Panc1 (cell line): ENCODE measurements at regions not wholly inside any gene's neighbourhood (a gene's known extent, or its start where the extent isn't known, plus 50 kb on each side); places are given as distances from the start of the nearest gene placed in this dataset.
A peak's percentile ranks its signal among the peaks of the same experiment; 100 is the strongest.

ENCODE experiments used
- ATAC-seq: fragments of 200-7000 bp; cut with Tn5 transposase; 2 replicates; pipeline ENCODE4 v1.9.1; 2020; ENCODE audit warnings: mild to moderate bottlenecking, moderate library complexity
- BruUV-seq: library from RNA; stranded (reverse); fragments of 400-500 nt; replicated peaks from 2 replicates; lab custom pipeline; 2021; lab: Mats Ljungman, UMichigan
- CTCF ChIA-PET: fragments of 300-600 bp; sonication (Branson Sonifier 250); formaldehyde crosslinking; loops from one replicate; lab custom pipeline; 2022; ENCODE audit warnings: antibody characterized with exemption; lab: Charles Lee
- POLR2A ChIA-PET: fragments of 300-600 bp; sonication (Branson Sonifier 250); formaldehyde crosslinking; loops from one replicate; lab custom pipeline; 2022; ENCODE audit warnings: antibody characterized with exemption; lab: Charles Lee
- DNase-seq: peaks from one replicate; pipeline ENCODE4 v3.0.0-alpha.2; 2010; ENCODE audit warnings: low read depth, low spot score
- H3K27ac ChIP-seq: 2 replicates; pipeline ENCODE4 v1.5.1; 2011; ENCODE audit warnings: mild to moderate bottlenecking, low read length, inconsistent platforms
- H3K27me3 ChIP-seq: fragments of 200-500 bp; sonication (Bioruptor generic); 2 replicates; pipeline ENCODE4 v1.6.0; 2014; ENCODE audit warnings: low read length, inconsistent platforms; ENCODE audit not compliant: control insufficient read depth, insufficient read depth
- H3K36me3 ChIP-seq: fragments of 200-500 bp; sonication (Bioruptor generic); 2 replicates; pipeline ENCODE4 v1.5.1; 2014; ENCODE audit warnings: inconsistent platforms, mild to moderate bottlenecking, low read length, moderate library complexity; ENCODE audit not compliant: control insufficient read depth, insufficient read depth
- H3K4me1 ChIP-seq: 2 replicates; pipeline ENCODE4 v1.5.1; 2011; ENCODE audit warnings: inconsistent platforms, mild to moderate bottlenecking, low read length, moderate library complexity; ENCODE audit not compliant: control insufficient read depth, insufficient read depth
- H3K4me3 ChIP-seq, 2 experiments: 2 replicates each; pipeline ENCODE4 v1.5.1; 2011 to 2012; ENCODE audit warnings: low read depth in 2 of 2, low read length in 2 of 2, mild to moderate bottlenecking in 2 of 2, inconsistent platforms in 1 of 2, moderate library complexity in 1 of 2
- H3K9me3 ChIP-seq: fragments of 200-500 bp; sonication (Bioruptor generic); 2 replicates; pipeline ENCODE4 v1.5.1; 2014; ENCODE audit warnings: low read depth, mild to moderate bottlenecking, inconsistent platforms, low read length, moderate library complexity; ENCODE audit not compliant: control insufficient read depth, insufficient read depth
- CTCF ChIP-seq: fragments of 450-650 bp; IDR thresholded peaks from 2 replicates; pipeline ENCODE4 v1.5.1; 2017; ENCODE audit warnings: mild to moderate bottlenecking
- POLR2AphosphoS5 ChIP-seq: IDR thresholded peaks from 2 replicates; pipeline ENCODE4 v1.6.1; 2012; ENCODE audit warnings: mild to moderate bottlenecking, low read depth, low read length, moderate library complexity
- REST ChIP-seq, 2 experiments: IDR thresholded peaks; 2 replicates each; pipeline ENCODE4 v1.6.1; 2011 to 2012; ENCODE audit warnings: low read depth in 2 of 2, control low read depth in 1 of 2, low read length in 1 of 2, mild to moderate bottlenecking in 1 of 2, moderate library complexity in 1 of 2; ENCODE audit not compliant: insufficient read depth in 1 of 2
- SIN3A ChIP-seq: IDR thresholded peaks from 2 replicates; pipeline ENCODE4 v1.6.1; 2012; ENCODE audit warnings: low read depth, mild to moderate bottlenecking, low read length, moderate library complexity, borderline replicate concordance; ENCODE audit not compliant: insufficient read depth
- TCF7L2 ChIP-seq: IDR thresholded peaks from 2 replicates; pipeline ENCODE4 v1.6.1; 2011; ENCODE audit warnings: mild to moderate bottlenecking, low read depth, low read length, inconsistent platforms
- in situ Hi-C: cut with HindIII; loops from 2 replicates; pipeline ENCODE4 v1.10.0; 2016; ENCODE audit warnings: low sequenced_read_pairs, low pct_unique_long_range_greater_than_20kb
- intact Hi-C: fragments of 100-400 bp; cut with micrococcal nuclease; formaldehyde crosslinking; loops from one replicate; pipeline ENCODE4 v1.10.0; 2022; ENCODE audit not compliant: unreplicated experiment

- DNase-seq: no peak
- ATAC-seq: no peak
- ChIA-PET POLR2A (no interaction called here), CTCF (no interaction called here)
- H3K4me1 ChIP-seq: no peaks in the 10 kb centered on the region
- no peaks in the 10 kb centered on the region for H3K9me3 ChIP-seq
- no peak overlapping the region for H3K27ac ChIP-seq
- no peaks in the 10 kb centered on the region; the same call in 1 of the 2 replicates for H3K36me3 ChIP-seq
- TF ChIP-seq TCF7L2 (no peak), CTCF (no peak), POLR2AphosphoS5 (no peak), SIN3A (no peak), REST (IDR thresholded peaks at IDR 0.05; ENCODE audit: insufficient read depth in 1 of 2, low read depth in 2 of 2, low read length in 1 of 2) (no peak)
- no peak overlapping the region for H3K4me3 ChIP-seq
- H3K27me3 ChIP-seq: no peaks in the 10 kb centered on the region
- intact Hi-C loops (no loop called here), in situ Hi-C loops (no loop called here)
- BruUV-seq: no TSS peak
Observed at GRCh38 chr3:176521531-176522175, 675.6 kb downstream of the TBL1XR1 start.

GRCh38 chr3:176514297-176514696, 683.0 kb downstream of the TBL1XR1 start:
- intact Hi-C loops: loop anchor here (2.0 to 10.0 kb wide), 3 partner anchors 149 to 1871 kb away; no protein-coding TSS in a partner anchor
- no peaks in the 10 kb centered on the region for H3K36me3 ChIP-seq
- H3K27me3 ChIP-seq: no peaks in the 10 kb centered on the region
- ATAC-seq: peak; percentile 98
- no peaks in the 10 kb centered on the region for H3K9me3 ChIP-seq
- in situ Hi-C loops: no loop called here
- ChIA-PET POLR2A (no interaction called here), CTCF (interaction anchor here (1.0 kb wide), 1 partner anchor 425 kb away, joined by 5 read pairs; no protein-coding TSS in a partner anchor)
- TF ChIP-seq REST (IDR thresholded peaks at IDR 0.05; ENCODE audit: insufficient read depth in 1 of 2, low read depth in 2 of 2, low read length in 1 of 2) (no peak), CTCF (peak; percentile 85)
- no peak overlapping the region for H3K4me3 ChIP-seq
- BruUV-seq: no TSS peak
- H3K27ac ChIP-seq: peak overlapping the region; percentile 35
- peaks cover 5% of the 10 kb centered on the region; the same call in 1 of the 2 replicates for H3K4me1 ChIP-seq
- DNase-seq: peak; percentile 39
